H9 (cell line): ENCODE measurements at regions not wholly inside any gene's neighbourhood (a gene's known extent, or its start where the extent isn't known, plus 50 kb on each side); places are given as distances from the start of the nearest gene placed in this dataset.

Experiments used
- DNase-seq: peaks from one replicate; pipeline ENCODE4 v3.0.0-alpha.2; 2017
- H2AFZ ChIP-seq: one replicate; pipeline ENCODE4 v1.6.1; 2013; ENCODE audit warnings: mild to moderate bottlenecking, low read length, control low read depth, moderate library complexity
- H2AK5ac ChIP-seq: 2 replicates; pipeline ENCODE4 v1.6.1; 2013; ENCODE audit warnings: low read length, control low read depth, mixed read lengths; ENCODE audit not compliant: insufficient read length
- H2BK120ac ChIP-seq: one replicate; pipeline ENCODE4 v1.6.1; 2013; ENCODE audit warnings: low read depth, mild to moderate bottlenecking, low read length, control low read depth, inconsistent platforms; ENCODE audit not compliant: poor library complexity, severe bottlenecking
- H2BK12ac ChIP-seq: 2 replicates; pipeline ENCODE4 v1.6.1; 2013; ENCODE audit warnings: low read length, control low read depth, mixed read lengths, low read depth; ENCODE audit not compliant: insufficient read length
- H2BK15ac ChIP-seq: 2 replicates; pipeline ENCODE4 v1.6.1; 2013; ENCODE audit warnings: low read depth, low read length, control low read depth
- H2BK20ac ChIP-seq: one replicate; pipeline ENCODE4 v1.6.1; 2013; ENCODE audit warnings: low read depth, mild to moderate bottlenecking, low read length, control low read depth, inconsistent platforms; ENCODE audit not compliant: poor library complexity, severe bottlenecking
- H2BK5ac ChIP-seq: 2 replicates; pipeline ENCODE4 v1.6.1; 2013; ENCODE audit warnings: low read length, control low read depth, mixed read lengths; ENCODE audit not compliant: insufficient read length
- H3K14ac ChIP-seq: 2 replicates; pipeline ENCODE4 v1.6.1; 2013; ENCODE audit warnings: low read length, control low read depth; ENCODE audit not compliant: insufficient read depth
- H3K18ac ChIP-seq: 2 replicates; pipeline ENCODE4 v1.6.1; 2013; ENCODE audit warnings: low read depth, mild to moderate bottlenecking, mixed read lengths, low read length, control low read depth; ENCODE audit not compliant: insufficient read length
- H3K23ac ChIP-seq: 2 replicates; pipeline ENCODE4 v1.6.1; 2013; ENCODE audit warnings: low read length, control low read depth, mixed read lengths, low read depth; ENCODE audit not compliant: insufficient read length
- H3K23me2 ChIP-seq: 2 replicates; pipeline ENCODE4 v1.6.1; 2013; ENCODE audit warnings: low read depth, mild to moderate bottlenecking, mixed read lengths, low read length, control low read depth; ENCODE audit not compliant: insufficient read length, poor library complexity, severe bottlenecking
- H3K27ac ChIP-seq: 2 replicates; pipeline ENCODE4 v1.5.1; 2013; ENCODE audit warnings: low read length, control low read depth, mixed read lengths, low read depth; ENCODE audit not compliant: insufficient read length
- H3K27me3 ChIP-seq: 2 replicates; pipeline ENCODE4 v1.6.1; 2013; ENCODE audit warnings: low read length, control low read depth, inconsistent platforms; ENCODE audit not compliant: insufficient read depth
- H3K4ac ChIP-seq: 2 replicates; pipeline ENCODE4 v1.6.1; 2013; ENCODE audit warnings: low read depth, mild to moderate bottlenecking, control low read depth, inconsistent platforms, low read length, moderate library complexity
- H3K4me1 ChIP-seq: 2 replicates; pipeline ENCODE4 v1.6.1; 2013; ENCODE audit warnings: low read length, control low read depth, inconsistent platforms; ENCODE audit not compliant: insufficient read depth
- H3K4me2 ChIP-seq: 2 replicates; pipeline ENCODE4 v1.6.1; 2013; ENCODE audit warnings: low read length, control low read depth, mixed read lengths; ENCODE audit not compliant: insufficient read length, insufficient read depth
- H3K56ac ChIP-seq: 2 replicates; pipeline ENCODE4 v1.6.1; 2013; ENCODE audit warnings: low read depth, mild to moderate bottlenecking, mixed read lengths, low read length, control low read depth; ENCODE audit not compliant: insufficient read length
- H3K79me1 ChIP-seq: 2 replicates; pipeline ENCODE4 v1.6.1; 2013; ENCODE audit warnings: low read depth, mild to moderate bottlenecking, moderate library complexity, low read length, control low read depth, inconsistent platforms; ENCODE audit not compliant: insufficient read depth, poor library complexity, severe bottlenecking
- H3K79me2 ChIP-seq: 2 replicates; pipeline ENCODE4 v1.6.1; 2013; ENCODE audit warnings: low read length, control low read depth, inconsistent platforms; ENCODE audit not compliant: insufficient read depth
- H3K9ac ChIP-seq: 2 replicates; pipeline ENCODE4 v1.6.1; 2013; ENCODE audit warnings: low read length, control low read depth, mixed read lengths; ENCODE audit not compliant: insufficient read length; ENCODE audit errors: extremely low read depth
- H3K9me3 ChIP-seq: one replicate; pipeline ENCODE4 v1.6.1; 2013; ENCODE audit warnings: low read depth, low read length, inconsistent platforms; ENCODE audit not compliant: control insufficient read depth
- H3T11ph ChIP-seq: one replicate; pipeline ENCODE4 v1.6.1; 2013; ENCODE audit warnings: mild to moderate bottlenecking, low read length, control low read depth, inconsistent platforms
- H4K20me1 ChIP-seq: one replicate; pipeline ENCODE4 v1.6.1; 2013; ENCODE audit not compliant: control insufficient read depth, insufficient read length, insufficient read depth
- H4K5ac ChIP-seq: 2 replicates; pipeline ENCODE4 v1.6.1; 2013; ENCODE audit warnings: low read depth, mild to moderate bottlenecking, mixed read lengths, low read length, control low read depth; ENCODE audit not compliant: insufficient read length
- H4K8ac ChIP-seq: replicated peaks from 2 replicates; pipeline ENCODE4 v1.6.1; 2013; ENCODE audit warnings: low read length, control low read depth, mixed read lengths, low read depth; ENCODE audit not compliant: insufficient read length
- H4K91ac ChIP-seq: 2 replicates; pipeline ENCODE4 v1.6.1; 2013; ENCODE audit warnings: low read depth, mild to moderate bottlenecking, moderate library complexity, mixed read lengths, low read length, control low read depth; ENCODE audit not compliant: insufficient read length
- H3K27ac Mint-ChIP-seq, 3 experiments: 2 replicates in 2 of 3; 3 replicates in 1 of 3; pipeline ENCODE4 v1.8.0; 2020 to 2021; ENCODE audit warnings: mixed read lengths in 3 of 3, mild to moderate bottlenecking in 1 of 3, moderate library complexity in 1 of 3
- H3K27me3 Mint-ChIP-seq: 2 replicates; pipeline ENCODE4 v1.8.0; 2021; ENCODE audit warnings: low read depth, mild to moderate bottlenecking, moderate library complexity, mixed read lengths
- H3K36me3 Mint-ChIP-seq, 3 experiments: 2 replicates in 2 of 3; 3 replicates in 1 of 3; pipeline ENCODE4 v1.8.0; 2020 to 2021; ENCODE audit warnings: low read depth in 3 of 3, mixed read lengths in 3 of 3; ENCODE audit not compliant: insufficient read depth in 1 of 3
- H3K4me1 Mint-ChIP-seq, 2 experiments: 2 replicates each; pipeline ENCODE4 v1.8.0; 2020; ENCODE audit warnings: mixed read lengths in 2 of 2
- H3K4me3 Mint-ChIP-seq, 2 experiments: 2 replicates in 1 of 2; 3 replicates in 1 of 2; pipeline ENCODE4 v1.8.0; 2020 to 2021; ENCODE audit warnings: mild to moderate bottlenecking in 2 of 2, mixed read lengths in 2 of 2, moderate library complexity in 1 of 2
- H3K9me3 Mint-ChIP-seq, 2 experiments: 2 replicates in 1 of 2; 3 replicates in 1 of 2; pipeline ENCODE4 v1.8.0; 2020; ENCODE audit warnings: mild to moderate bottlenecking in 2 of 2, mixed read lengths in 2 of 2, moderate library complexity in 1 of 2
- WGBS: extraction: QIAGEN DNeasy Blood & Tissue Kit; methylation state at CpG from one replicate; pipeline ENCODE4 v1.1.7; 2013; ENCODE audit warnings: missing lambda C conversion rate, low lambda C conversion rate, mixed read lengths; ENCODE audit not compliant: insufficient read length; ENCODE audit errors: extremely low coverage; 5-methylcytosine and 5-hydroxymethylcytosine counted together
- TF ChIP-seq, protein P1 (sequence below): fragments of 200-600 bp; sonication (generic); conservative IDR thresholded peaks from 3 replicates; pipeline ENCODE4 v1.8.0; 2021; ENCODE audit warnings: antibody characterized with exemption, mild to moderate bottlenecking

- Histone ChIP-seq H3K23me2 (no peaks in the 10 kb centered on the region), H3T11ph (no peak overlapping the region), H2BK15ac (no peak overlapping the region), H2BK20ac (no peak overlapping the region), H3K27me3 (no peaks in the 10 kb centered on the region), H3K56ac (no peak overlapping the region), H3K9me3 (no peaks in the 10 kb centered on the region), H2AK5ac (no peak overlapping the region), H4K20me1 (no peaks in the 10 kb centered on the region), H2BK5ac (no peak overlapping the region), H3K9ac (no peak overlapping the region), H2BK120ac (no peak overlapping the region), H3K4ac (no peak overlapping the region), H3K4me2 (no peak overlapping the region), H3K14ac (no peak overlapping the region), H2AFZ (no peak overlapping the region), H3K79me1 (no peaks in the 10 kb centered on the region), H4K8ac (no peak overlapping the region), H3K27ac (no peak overlapping the region), H3K4me1 (no peaks in the 10 kb centered on the region; the same call in 1 of the 2 replicates), H4K5ac (no peak overlapping the region), H3K79me2 (no peaks in the 10 kb centered on the region), H3K18ac (no peak overlapping the region), H3K23ac (no peak overlapping the region), H4K91ac (no peak overlapping the region), H2BK12ac (no peak overlapping the region)
- Mint-ChIP-seq H3K27me3 (no peaks in the 10 kb centered on the region), H3K9me3 (no peaks in the 10 kb centered on the region), H3K27ac (no peak overlapping the region), H3K36me3 (no peaks in the 10 kb centered on the region), H3K4me1 (peaks cover 30 to 35% of the 10 kb centered on the region in 2 experiments), H3K4me3 (no peak overlapping the region)
- TF ChIP-seq, protein P1, sequence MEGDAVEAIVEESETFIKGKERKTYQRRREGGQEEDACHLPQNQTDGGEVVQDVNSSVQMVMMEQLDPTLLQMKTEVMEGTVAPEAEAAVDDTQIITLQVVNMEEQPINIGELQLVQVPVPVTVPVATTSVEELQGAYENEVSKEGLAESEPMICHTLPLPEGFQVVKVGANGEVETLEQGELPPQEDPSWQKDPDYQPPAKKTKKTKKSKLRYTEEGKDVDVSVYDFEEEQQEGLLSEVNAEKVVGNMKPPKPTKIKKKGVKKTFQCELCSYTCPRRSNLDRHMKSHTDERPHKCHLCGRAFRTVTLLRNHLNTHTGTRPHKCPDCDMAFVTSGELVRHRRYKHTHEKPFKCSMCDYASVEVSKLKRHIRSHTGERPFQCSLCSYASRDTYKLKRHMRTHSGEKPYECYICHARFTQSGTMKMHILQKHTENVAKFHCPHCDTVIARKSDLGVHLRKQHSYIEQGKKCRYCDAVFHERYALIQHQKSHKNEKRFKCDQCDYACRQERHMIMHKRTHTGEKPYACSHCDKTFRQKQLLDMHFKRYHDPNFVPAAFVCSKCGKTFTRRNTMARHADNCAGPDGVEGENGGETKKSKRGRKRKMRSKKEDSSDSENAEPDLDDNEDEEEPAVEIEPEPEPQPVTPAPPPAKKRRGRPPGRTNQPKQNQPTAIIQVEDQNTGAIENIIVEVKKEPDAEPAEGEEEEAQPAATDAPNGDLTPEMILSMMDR, result no peak
- no peak for DNase-seq
- WGBS, result 100% methylated on average over 1 of the region's 2 CpGs
Observed at GRCh38 chr1:207223162-207223561, 98.3 kb upstream of the CD55 start.
